HEK293T (cell line): ENCODE measurements at regions not wholly inside any gene's neighbourhood (a gene's known extent, or its start where the extent isn't known, plus 50 kb on each side); places are given as distances from the start of the nearest gene placed in this dataset.

Experiments
- CTCF ChIA-PET: fragments of 350-600 bp; formaldehyde crosslinking; extraction: SDS; loops from one replicate; lab custom pipeline; 2021; ENCODE audit warnings: antibody characterized with exemption, inconsistent platforms; lab: Yijun Ruan, JAX
- POLR2A ChIA-PET: fragments of 350-600 bp; formaldehyde crosslinking; extraction: SDS; loops from one replicate; lab custom pipeline; 2020; ENCODE audit warnings: antibody characterized with exemption, inconsistent platforms; lab: Yijun Ruan, JAX
- DNase-seq: peaks from one replicate; pipeline ENCODE4 v3.0.0; 2012; ENCODE audit warnings: mixed read lengths; ENCODE audit errors: extremely low spot score
- ARNT ChIP-seq: fragments of 450-650 bp; IDR thresholded peaks from 2 replicates; pipeline ENCODE4 v1.6.1; 2017; ENCODE audit warnings: mild to moderate bottlenecking
- BHLHE40 ChIP-seq: fragments of 450-650 bp; IDR thresholded peaks from 2 replicates; pipeline ENCODE4 v1.6.1; 2016; ENCODE audit warnings: mild to moderate bottlenecking, moderate library complexity, borderline replicate concordance
- CTBP1 ChIP-seq: fragments of 450-650 bp; IDR thresholded peaks from 2 replicates; pipeline ENCODE4 v1.6.1; 2016; ENCODE audit warnings: borderline replicate concordance
- ELF4 ChIP-seq: fragments of 450-650 bp; IDR thresholded peaks from 2 replicates; pipeline ENCODE4 v1.6.1; 2017; ENCODE audit warnings: antibody characterized with exemption
- FOXA1 ChIP-seq: fragments of 450-650 bp; IDR thresholded peaks from 2 replicates; pipeline ENCODE4 v1.6.1; 2016; ENCODE audit warnings: mild to moderate bottlenecking
- FOXK2 ChIP-seq: fragments of 450-650 bp; IDR thresholded peaks from 2 replicates; pipeline ENCODE4 v1.6.1; 2016; ENCODE audit warnings: mild to moderate bottlenecking
- FOXM1 ChIP-seq: fragments of 450-650 bp; IDR thresholded peaks from 2 replicates; pipeline ENCODE4 v1.6.1; 2017; ENCODE audit warnings: mild to moderate bottlenecking, borderline replicate concordance
- HDGF ChIP-seq: fragments of 450-650 bp; IDR thresholded peaks from 2 replicates; pipeline ENCODE4 v1.6.1; 2017; ENCODE audit warnings: antibody characterized with exemption, borderline replicate concordance
- L3MBTL2 ChIP-seq: fragments of 450-650 bp; conservative IDR thresholded peaks from 2 replicates; pipeline ENCODE4 v1.6.1; 2016; ENCODE audit warnings: mild to moderate bottlenecking
- LEF1 ChIP-seq: fragments of 450-650 bp; IDR thresholded peaks from 2 replicates; pipeline ENCODE4 v1.6.1; 2017; ENCODE audit warnings: mild to moderate bottlenecking, borderline replicate concordance
- NFRKB ChIP-seq: fragments of 450-650 bp; IDR thresholded peaks from 2 replicates; pipeline ENCODE4 v1.6.1; 2016; ENCODE audit warnings: mild to moderate bottlenecking, moderate library complexity
- PKNOX1 ChIP-seq: fragments of 450-650 bp; IDR thresholded peaks from 2 replicates; pipeline ENCODE4 v1.6.1; 2016
- SP1 ChIP-seq: fragments of 450-650 bp; IDR thresholded peaks from 2 replicates; pipeline ENCODE4 v1.6.1; 2017
- SUZ12 ChIP-seq: fragments of 450-650 bp; IDR thresholded peaks from 2 replicates; pipeline ENCODE4 v1.6.1; 2016; ENCODE audit warnings: mild to moderate bottlenecking
- TARDBP ChIP-seq: fragments of 450-650 bp; IDR thresholded peaks from 2 replicates; pipeline ENCODE4 v1.6.1; 2016
- ZNF384 ChIP-seq: fragments of 450-650 bp; IDR thresholded peaks from 2 replicates; pipeline ENCODE4 v1.6.1; 2016

GRCh38 chr12:43294916-43295315, 257.1 kb downstream of the ADAMTS20 start:
- DNase-seq = no peak
- ChIA-PET POLR2A (no interaction called here), CTCF (no interaction called here)
- TF ChIP-seq FOXM1 (no peak), BHLHE40 (no peak), LEF1 (no peak), ELF4 (no peak), PKNOX1 (no peak), FOXA1 (no peak), TARDBP (no peak), HDGF (no peak), SUZ12 (no peak), ARNT (no peak), SP1 (no peak), NFRKB (no peak), L3MBTL2 (no peak), ZNF384 (no peak), FOXK2 (no peak), CTBP1 (no peak)

- CTCF ChIA-PET = no interaction called here
- POLR2A ChIA-PET = no interaction called here
- TF ChIP-seq SP1 (no peak), TARDBP (no peak), FOXK2 (no peak), LEF1 (no peak), L3MBTL2 (no peak), PKNOX1 (no peak), BHLHE40 (no peak), FOXM1 (no peak), ZNF384 (no peak), HDGF (no peak)
- no peak for DNase-seq
Measured at GRCh38 chr12:43294147-43294546, 257.9 kb downstream of the ADAMTS20 start.

GRCh38 chr12:43293396-43293795, 258.6 kb downstream of the ADAMTS20 start:
- TF ChIP-seq HDGF (no peak), FOXA1 (no peak), BHLHE40 (no peak), ELF4 (no peak), SP1 (no peak), ARNT (no peak), ZNF384 (no peak), FOXK2 (no peak), LEF1 (no peak), TARDBP (no peak), CTBP1 (no peak), FOXM1 (no peak)
- CTCF ChIA-PET = no interaction called here
- DNase-seq = no peak
- POLR2A ChIA-PET = no interaction called here

- ChIA-PET POLR2A (no interaction called here), CTCF (no interaction called here)
- no peak for DNase-seq
- TF ChIP-seq NFRKB = no peak
- no peak for TF ChIP-seq FOXM1
- no peak for TF ChIP-seq ELF4
- TF ChIP-seq ARNT = no peak
- TF ChIP-seq FOXA1 = no peak
- TF ChIP-seq BHLHE40 = no peak
- TF ChIP-seq CTBP1 = no peak
- TF ChIP-seq SP1 = no peak
- no peak for TF ChIP-seq FOXK2
- TF ChIP-seq L3MBTL2 = no peak
- TF ChIP-seq LEF1 = no peak
- TF ChIP-seq HDGF = no peak
- TF ChIP-seq TARDBP = no peak
- TF ChIP-seq ZNF384 = no peak
- no peak for TF ChIP-seq SUZ12
Measured at GRCh38 chr12:43292699-43293098, 259.3 kb downstream of the ADAMTS20 start.

- ChIA-PET POLR2A (no interaction called here), CTCF (no interaction called here)
- no peak for DNase-seq
- TF ChIP-seq FOXK2 (no peak), CTBP1 (no peak), SP1 (no peak), PKNOX1 (no peak), NFRKB (no peak), ZNF384 (no peak), HDGF (no peak)
Measured at GRCh38 chr12:43291516-43291915, 260.5 kb downstream of the ADAMTS20 start.

GRCh38 chr12:43290836-43291235, 261.2 kb downstream of the ADAMTS20 start:
- CTCF ChIA-PET = interaction anchor here (1.3 kb wide), 1 partner anchor 146 kb away, joined by 4 read pairs; no protein-coding TSS in a partner anchor
- DNase-seq = no peak
- POLR2A ChIA-PET = no interaction called here

More at GRCh38 chr12:43290836-43291235, 261.2 kb downstream of the ADAMTS20 start:
- no peak for TF ChIP-seq ZNF384
- TF ChIP-seq BHLHE40 = no peak
- TF ChIP-seq NFRKB = no peak
- no peak for TF ChIP-seq HDGF
- no peak for TF ChIP-seq FOXM1
